ENCODE measurements at regions not wholly inside any gene's neighbourhood (a gene's known extent, or its start where the extent isn't known, plus 50 kb on each side); places are given as distances from the start of the nearest gene placed in this dataset.

DNA sequence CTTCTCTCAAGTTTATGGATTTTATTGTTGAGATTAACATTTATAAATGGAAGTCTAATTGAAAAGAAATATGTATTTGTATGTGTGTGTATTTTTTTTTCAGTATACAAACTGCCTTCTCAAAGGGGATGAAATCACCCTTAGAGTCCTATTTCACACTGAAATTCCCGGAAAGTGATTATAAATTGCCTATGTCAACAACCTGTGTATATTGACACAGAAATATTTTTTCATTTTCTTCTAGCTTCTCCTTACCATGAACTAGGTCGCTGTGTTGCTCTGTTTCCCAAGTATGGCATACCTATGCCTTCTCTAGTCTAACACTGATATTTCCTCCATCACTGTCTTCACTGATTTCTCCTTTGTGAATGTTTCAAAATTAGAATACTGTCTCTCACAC lies 444.0 kb upstream of the AZI2 start:
- no peak for DNase-seq (ENCODE audit: low spot score)
- no peaks in the 10 kb centered on the region for H3K9me3 ChIP-seq
- no peaks in the 10 kb centered on the region for H3K27me3 ChIP-seq (replicated peaks; ENCODE audit: insufficient read depth)
- H3K36me3 ChIP-seq = no peaks in the 10 kb centered on the region
- H3K4me1 ChIP-seq (ENCODE audit: control insufficient read depth in 1 of 2, low read depth in 2 of 2) = peaks cover 0 to 14% of the 10 kb centered on the region in 2 donors
- no peak overlapping the region for H3K4me3 ChIP-seq
- no peak overlapping the region for H3K27ac ChIP-seq
- no peak for ATAC-seq (ENCODE audit: insufficient number of reproducible peaks, low FRiP score, low read depth)
- TF ChIP-seq CTCF (IDR thresholded peaks at IDR 0.05) = no peak

- no peak for DNase-seq (ENCODE audit: low spot score)
- ATAC-seq (ENCODE audit: insufficient number of reproducible peaks, low FRiP score, low read depth) = no peak
Observed at GRCh38 chr3:28799084-28799483, 450.5 kb upstream of the AZI2 start.

GRCh38 chr3:28800203-28800602 lies 451.6 kb upstream of the AZI2 start:
- no peaks in the 10 kb centered on the region for H3K36me3 ChIP-seq
- H3K4me3 ChIP-seq = no peak overlapping the region
- no peak for ATAC-seq (ENCODE audit: insufficient number of reproducible peaks, low FRiP score, low read depth)
- H3K27ac ChIP-seq = no peak overlapping the region
- no peaks in the 10 kb centered on the region for H3K9me3 ChIP-seq
- no peak for TF ChIP-seq CTCF (IDR thresholded peaks at IDR 0.05)
- no peak for DNase-seq (ENCODE audit: low spot score)
- no peaks in the 10 kb centered on the region for H3K4me1 ChIP-seq (ENCODE audit: control insufficient read depth in 1 of 2, low read depth in 2 of 2)
- no peaks in the 10 kb centered on the region for H3K27me3 ChIP-seq (replicated peaks; ENCODE audit: insufficient read depth)

More at GRCh38 chr3:28799084-28799483, 450.5 kb upstream of the AZI2 start:
- Histone ChIP-seq H3K27ac (no peak overlapping the region), H3K36me3 (no peaks in the 10 kb centered on the region), H3K27me3 (replicated peaks; ENCODE audit: insufficient read depth) (no peaks in the 10 kb centered on the region), H3K9me3 (no peaks in the 10 kb centered on the region), H3K4me1 (ENCODE audit: control insufficient read depth in 1 of 2, low read depth in 2 of 2) (no peaks in the 10 kb centered on the region), H3K4me3 (no peak overlapping the region)
- TF ChIP-seq CTCF (IDR thresholded peaks at IDR 0.05) = no peak

DNA sequence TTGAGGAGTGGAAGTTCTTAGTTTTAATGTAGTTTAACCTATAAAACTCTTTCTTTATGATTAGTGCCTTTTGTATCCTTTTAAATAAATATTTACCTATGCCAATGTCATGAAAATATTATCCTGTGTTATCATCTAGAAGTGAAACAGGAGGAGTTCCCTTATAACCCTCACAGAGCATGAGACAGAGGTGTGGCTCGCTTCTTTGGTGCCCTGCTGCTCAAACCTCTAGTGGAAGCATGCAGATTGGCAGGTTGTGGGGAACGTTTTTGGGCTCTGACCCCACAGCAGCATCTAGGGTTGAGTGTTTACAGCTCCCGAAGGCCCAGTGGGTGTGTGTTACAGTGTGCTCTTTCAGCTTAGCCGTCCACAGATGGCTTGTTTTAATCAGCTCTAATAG lies 459.4 kb upstream of the AZI2 start:
- DNase-seq (ENCODE audit: low spot score) = no peak
- no peak for TF ChIP-seq CTCF (IDR thresholded peaks at IDR 0.05)
- ATAC-seq (ENCODE audit: insufficient number of reproducible peaks, low FRiP score, low read depth) = no peak
- Histone ChIP-seq H3K27me3 (replicated peaks; ENCODE audit: insufficient read depth) (no peaks in the 10 kb centered on the region), H3K27ac (no peak overlapping the region), H3K4me1 (ENCODE audit: control insufficient read depth in 1 of 2, low read depth in 2 of 2) (no peaks in the 10 kb centered on the region), H3K36me3 (no peaks in the 10 kb centered on the region), H3K4me3 (no peak overlapping the region), H3K9me3 (no peaks in the 10 kb centered on the region)

- no peak for TF ChIP-seq CTCF (IDR thresholded peaks at IDR 0.05)
- H3K9me3 ChIP-seq = no peaks in the 10 kb centered on the region
- ATAC-seq (ENCODE audit: insufficient number of reproducible peaks, low FRiP score, low read depth) (no peak), DNase-seq (ENCODE audit: low spot score) (no peak)
- no peaks in the 10 kb centered on the region for H3K4me1 ChIP-seq (ENCODE audit: control insufficient read depth in 1 of 2, low read depth in 2 of 2)
- no peaks in the 10 kb centered on the region for H3K27me3 ChIP-seq (replicated peaks; ENCODE audit: insufficient read depth)
- no peaks in the 10 kb centered on the region for H3K36me3 ChIP-seq
- no peak overlapping the region for H3K4me3 ChIP-seq
- H3K27ac ChIP-seq = no peak overlapping the region
Observed at GRCh38 chr3:28816017-28816416, 464.9 kb upstream of the RBMS3 start.
